ENCODE measurements at regions not wholly inside any gene's neighbourhood (a gene's known extent, or its start where the extent isn't known, plus 50 kb on each side); places are given as distances from the start of the nearest gene placed in this dataset.

- no peak for DNase-seq (ENCODE audit: low spot score)
These were observed 49.9 kb downstream of the CHRM3 start for GRCh38 chr1:239436286-239436685.

GRCh38 chr1:239437822-239438221 lies 51.5 kb downstream of the CHRM3 start:
- no peak for DNase-seq (ENCODE audit: low spot score)

GRCh38 chr1:239438891-239439290 lies 52.5 kb downstream of the CHRM3 start:
- DNase-seq (ENCODE audit: low spot score), result no peak

GRCh38 chr1:239443361-239443760 lies 57.0 kb downstream of the CHRM3 start:
- DNase-seq (ENCODE audit: low spot score), result no peak

- no peak for DNase-seq (ENCODE audit: low spot score)
These were observed 60.2 kb downstream of the CHRM3 start for GRCh38 chr1:239446611-239447010.

- DNase-seq (ENCODE audit: low spot score), result no peak
These were observed 62.5 kb downstream of the CHRM3 start for GRCh38 chr1:239448911-239449310.

GRCh38 chr1:239455743-239456142 lies 69.4 kb downstream of the CHRM3 start:
- no peak for DNase-seq (ENCODE audit: low spot score)

- no peak for DNase-seq (ENCODE audit: low spot score)
These were observed 70.4 kb downstream of the CHRM3 start for GRCh38 chr1:239456788-239457187.

GRCh38 chr1:239457491-239458143 lies 71.2 kb downstream of the CHRM3 start:
- DNase-seq (ENCODE audit: low spot score), result no peak

- no peak for DNase-seq (ENCODE audit: low spot score)
These were observed 71.8 kb downstream of the CHRM3 start for GRCh38 chr1:239458144-239458500.

GRCh38 chr1:239467730-239468129 lies 81.4 kb downstream of the CHRM3 start:
- DNase-seq (ENCODE audit: low spot score), result no peak

- no peak for DNase-seq (ENCODE audit: low spot score)
These were observed 91.7 kb downstream of the CHRM3 start for GRCh38 chr1:239478069-239478468.

- no peak for DNase-seq (ENCODE audit: low spot score)
These were observed 97.0 kb downstream of the CHRM3 start for GRCh38 chr1:239483391-239483790.

- DNase-seq (ENCODE audit: low spot score), result no peak
These were observed 107.5 kb downstream of the CHRM3 start for GRCh38 chr1:239493811-239494414.

GRCh38 chr1:239505094-239505493 lies 118.7 kb downstream of the CHRM3 start:
- no peak for DNase-seq (ENCODE audit: low spot score)

GRCh38 chr1:239507826-239508225 lies 121.5 kb downstream of the CHRM3 start:
- DNase-seq (ENCODE audit: low spot score), result no peak

- no peak for DNase-seq (ENCODE audit: low spot score)
These were observed 125.5 kb downstream of the CHRM3 start for GRCh38 chr1:239511875-239512274.

GRCh38 chr1:239516579-239516978 lies 130.2 kb downstream of the CHRM3 start:
- DNase-seq (ENCODE audit: low spot score), result no peak

GRCh38 chr1:239526391-239526790 lies 140.0 kb downstream of the CHRM3 start:
- DNase-seq (ENCODE audit: low spot score), result no peak

GRCh38 chr1:239527051-239527693 lies 140.8 kb downstream of the CHRM3 start:
- no peak for DNase-seq (ENCODE audit: low spot score)

- DNase-seq (ENCODE audit: low spot score), result no peak
These were observed 149.9 kb downstream of the CHRM3 start for GRCh38 chr1:239536165-239536849.

GRCh38 chr1:239537795-239538194 lies 151.4 kb downstream of the CHRM3 start:
- DNase-seq (ENCODE audit: low spot score), result no peak

All from HuH-7.5 (cell line).